HepG2 (cell line): ENCODE measurements at regions not wholly inside any gene's neighbourhood (a gene's known extent, or its start where the extent isn't known, plus 50 kb on each side); places are given as distances from the start of the nearest gene placed in this dataset.

Experiments
- ATAC-seq: fragments of 200-7000 bp; cut with Tn5 transposase; 3 replicates; pipeline ENCODE4 v1.9.1; 2020; ENCODE audit warnings: mild to moderate bottlenecking, moderate library complexity
- BruUV-seq: library from RNA; stranded (reverse); fragments of 400-500 nt; replicated peaks from 2 replicates; lab custom pipeline; 2021; lab: Mats Ljungman, UMichigan
- CTCF ChIA-PET: fragments of 300-600 bp; formaldehyde crosslinking; extraction: SDS; loops from one replicate; lab custom pipeline; 2021; ENCODE audit warnings: low total read pairs, inconsistent platforms, low intra/inter-chr PET ratio; lab: Yijun Ruan, JAX
- POLR2A ChIA-PET: fragments of 350-600 bp; sonication (Branson Sonifier 250); formaldehyde crosslinking; loops from one replicate; lab custom pipeline; 2020; ENCODE audit warnings: antibody characterized with exemption, inconsistent platforms; lab: Yijun Ruan, JAX
- DNase-seq: peaks from one replicate; pipeline ENCODE4 v3.0.0-alpha.2; 2015; ENCODE audit warnings: low spot score
- FAIRE-seq: peaks from 3 replicates; lab custom pipeline; 2011; peaks lifted over from hg19 to GRCh38; lab: Jason Lieb, UNC
- H2AFZ ChIP-seq: one replicate; pipeline ENCODE4 v1.6.1; 2011; ENCODE audit warnings: low read length, inconsistent platforms
- H3K27ac ChIP-seq: fragments of 300-600 bp; 3 replicates; pipeline ENCODE4 v1.8.0; 2011; ENCODE audit warnings: mixed run types, mild to moderate bottlenecking, mixed read lengths, low read length, inconsistent platforms; ENCODE audit not compliant: insufficient read depth; ENCODE audit errors: extremely low read length
- H3K27me3 ChIP-seq, 2 experiments: fragments of 200-600 bp in 1 of 2; 2 replicates in 1 of 2; 3 replicates in 1 of 2; pipeline versions ENCODE4 v1.6.0 to v1.8.0; 2011; ENCODE audit warnings: low read length in 2 of 2, mild to moderate bottlenecking in 2 of 2, moderate library complexity in 2 of 2, inconsistent platforms in 1 of 2; ENCODE audit not compliant: insufficient read depth in 2 of 2, control insufficient read depth in 1 of 2
- H3K36me3 ChIP-seq, 2 experiments: fragments of 200-600 bp in 1 of 2; replicated peaks in 1 of 2; 2 replicates in 1 of 2; 3 replicates in 1 of 2; pipeline versions ENCODE4 v1.5.1 to v1.8.0; 2011; ENCODE audit warnings: low read length in 2 of 2, inconsistent platforms in 1 of 2; ENCODE audit not compliant: insufficient read depth in 2 of 2, control insufficient read depth in 1 of 2
- H3K4me1 ChIP-seq: 2 replicates; pipeline ENCODE4 v1.5.1; 2012; ENCODE audit warnings: low read length, inconsistent platforms; ENCODE audit not compliant: insufficient read depth
- H3K4me2 ChIP-seq: 2 replicates; pipeline ENCODE4 v1.6.0; 2011; ENCODE audit warnings: low read depth, low read length, inconsistent platforms
- H3K4me3 ChIP-seq, 3 experiments: fragments of 200-600 bp in 1 of 3; sonication (generic), shearing (Covaris generic) in 1 of 3; replicated peaks in 1 of 3; 2 replicates each; pipeline ENCODE4 v1.5.1; 2011 to 2016; ENCODE audit warnings: low read length in 3 of 3, inconsistent platforms in 2 of 3, low read depth in 2 of 3, mild to moderate bottlenecking in 2 of 3, control low read depth in 1 of 3, mixed read lengths in 1 of 3; ENCODE audit not compliant: insufficient read depth in 1 of 3
- H3K79me2 ChIP-seq: one replicate; pipeline ENCODE4 v1.6.1; 2011; ENCODE audit warnings: low read length, inconsistent platforms; ENCODE audit not compliant: insufficient read depth
- H3K9ac ChIP-seq: 2 replicates; pipeline ENCODE4 v1.6.0; 2011; ENCODE audit warnings: mild to moderate bottlenecking, low read depth, low read length, inconsistent platforms; ENCODE audit not compliant: insufficient read depth
- H3K9me3 ChIP-seq: 2 replicates; pipeline ENCODE4 v1.5.1; 2012; ENCODE audit warnings: mild to moderate bottlenecking, low read length
- H4K20me1 ChIP-seq: 2 replicates; pipeline ENCODE4 v1.6.0; 2011; ENCODE audit warnings: inconsistent platforms, mild to moderate bottlenecking, low read length, moderate library complexity; ENCODE audit not compliant: insufficient read depth
- ATF7 ChIP-seq, 2 experiments: fragments of 450-650 bp in 1 of 2; sonication (generic) in 1 of 2; formaldehyde crosslinking in 1 of 2; IDR thresholded peaks; 2 replicates each; pipeline versions ENCODE4 v1.4.0 to v1.6.1; 2016 to 2020; ENCODE audit warnings: antibody characterized with exemption in 1 of 2, mild to moderate bottlenecking in 1 of 2, missing genetic modification reagents in 1 of 2
- CEBPB ChIP-seq: IDR thresholded peaks from 2 replicates; pipeline ENCODE4 v1.6.1; 2011; ENCODE audit warnings: low read depth, low read length, improper control_type of control experiment, borderline replicate concordance
- ERF ChIP-seq: IDR thresholded peaks from 2 replicates; pipeline ENCODE4 v1.6.1; 2018; ENCODE audit warnings: missing biosample characterization, missing genetic modification reagents
- PCBP2 ChIP-seq: fragments of 200-400 bp; formaldehyde crosslinking; optimal IDR thresholded peaks from 2 replicates; pipeline ENCODE3; 2018; ENCODE audit warnings: low read length, low read depth; ENCODE audit not compliant: poor library complexity, severe bottlenecking
- POLR2AphosphoS5 ChIP-seq: IDR thresholded peaks from 2 replicates; pipeline ENCODE4 v1.6.1; 2012; ENCODE audit warnings: low read depth, low read length
- SALL2 ChIP-seq: sonication (generic); formaldehyde crosslinking; IDR thresholded peaks from 2 replicates; pipeline ENCODE4 v1.8.1; 2023; ENCODE audit warnings: mild to moderate bottlenecking, missing genetic modification reagents, inconsistent platforms
- ZNF136 ChIP-seq: sonication (generic); formaldehyde crosslinking; IDR thresholded peaks from 2 replicates; pipeline ENCODE4 v1.8.1; 2022; ENCODE audit warnings: low read depth, mild to moderate bottlenecking, moderate library complexity, missing genetic modification reagents
- ZNF484 ChIP-seq: sonication (generic); formaldehyde crosslinking; IDR thresholded peaks from 2 replicates; pipeline ENCODE4 v1.5.1; 2020; ENCODE audit warnings: mild to moderate bottlenecking, low read depth, missing genetic modification reagents, borderline replicate concordance
- ZNF556 ChIP-seq: sonication (generic); formaldehyde crosslinking; IDR thresholded peaks from 2 replicates; pipeline ENCODE4 v1.4.0; 2020; ENCODE audit warnings: mild to moderate bottlenecking, missing genetic modification reagents, borderline replicate concordance
- ZNF841 ChIP-seq: sonication (generic); formaldehyde crosslinking; IDR thresholded peaks from 2 replicates; pipeline ENCODE4 v1.8.1; 2023; ENCODE audit warnings: missing genetic modification reagents, borderline replicate concordance
- WGBS: methylation state at CpG from one replicate; pipeline ENCODE4 v1.1.6; 2017; ENCODE audit warnings: low lambda C conversion rate; 5-methylcytosine and 5-hydroxymethylcytosine counted together
- in situ Hi-C: cut with HindIII; loops from 2 replicates; pipeline ENCODE4 v1.10.0; 2017; ENCODE audit warnings: low pct_unique_long_range_greater_than_20kb; ENCODE audit not compliant: extremely low pct_ligation_motif_present
- intact Hi-C: fragments of 100-400 bp; cut with micrococcal nuclease; formaldehyde crosslinking; loops from one replicate; pipeline ENCODE4 v1.10.0; 2022; ENCODE audit not compliant: unreplicated experiment
- TF ChIP-seq, protein P1 (sequence below), 2 experiments: sonication (generic) in 1 of 2; formaldehyde crosslinking in 1 of 2; IDR thresholded peaks; 2 replicates each; pipeline versions ENCODE4 v1.4.0 to v1.6.1; 2018 to 2020; ENCODE audit warnings: missing genetic modification reagents in 2 of 2, borderline replicate concordance in 1 of 2, low read depth in 1 of 2, mild to moderate bottlenecking in 1 of 2, missing biosample characterization in 1 of 2

DNA sequence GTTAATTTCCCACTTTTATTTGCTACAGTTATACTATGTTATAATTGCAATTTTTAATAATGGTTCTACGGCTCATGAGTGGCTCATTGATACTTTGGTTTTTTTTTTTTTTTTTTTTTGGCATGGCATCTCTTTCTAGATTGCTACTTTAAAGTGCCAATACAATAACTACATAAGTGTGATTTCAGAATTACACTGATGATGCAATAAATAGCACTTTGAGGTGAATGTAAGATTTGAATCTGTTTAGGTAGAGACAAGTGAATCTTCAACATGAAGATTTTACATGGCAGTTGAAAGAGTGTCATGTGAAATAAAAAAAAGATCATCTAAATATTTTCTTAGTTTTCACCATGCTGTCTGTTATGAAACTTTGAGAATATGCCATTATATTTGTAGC lies 75.7 kb downstream of the KBTBD8 start:
- BruUV-seq, result no TSS peak

DNA sequence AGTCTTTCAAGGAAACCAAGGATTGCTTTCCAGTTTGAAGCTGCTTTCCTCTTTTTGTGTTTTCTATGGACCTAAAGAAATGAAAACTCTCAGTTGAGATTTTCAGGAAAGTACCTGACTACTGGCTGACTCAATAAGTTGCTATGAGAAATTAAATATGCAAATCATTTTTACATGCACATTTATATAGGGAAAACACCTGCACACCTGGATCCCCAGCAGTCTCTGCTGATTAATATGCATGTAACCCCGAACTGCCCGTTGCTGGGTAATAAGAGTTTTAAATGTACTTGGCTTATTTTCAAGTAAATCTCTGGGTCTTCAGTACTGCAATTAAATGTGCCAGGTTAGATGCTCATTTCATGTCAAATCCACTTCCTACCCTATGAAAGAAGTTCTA lies 77.2 kb downstream of the KBTBD8 start:
- H3K79me2 ChIP-seq, result no peaks in the 10 kb centered on the region
- in situ Hi-C loops (no loop called here), intact Hi-C loops (no loop called here)
- DNase-seq, result no peak
- ChIA-PET CTCF (no interaction called here), POLR2A (no interaction called here)
- H3K4me2 ChIP-seq, result no peak overlapping the region
- ATAC-seq, result no peak
- H3K27ac ChIP-seq, result no peak overlapping the region
- H3K27me3 ChIP-seq, result no peaks in the 10 kb centered on the region
- H4K20me1 ChIP-seq, result no peaks in the 10 kb centered on the region
- no peak for FAIRE-seq
- no peak overlapping the region for H2AFZ ChIP-seq
- TF ChIP-seq ZNF136 (no peak), ERF (CRISPR knock-in tag) (no peak), SALL2 (no peak), ZNF556 (CRISPR knock-in tag) (no peak)
- TF ChIP-seq, protein P1, sequence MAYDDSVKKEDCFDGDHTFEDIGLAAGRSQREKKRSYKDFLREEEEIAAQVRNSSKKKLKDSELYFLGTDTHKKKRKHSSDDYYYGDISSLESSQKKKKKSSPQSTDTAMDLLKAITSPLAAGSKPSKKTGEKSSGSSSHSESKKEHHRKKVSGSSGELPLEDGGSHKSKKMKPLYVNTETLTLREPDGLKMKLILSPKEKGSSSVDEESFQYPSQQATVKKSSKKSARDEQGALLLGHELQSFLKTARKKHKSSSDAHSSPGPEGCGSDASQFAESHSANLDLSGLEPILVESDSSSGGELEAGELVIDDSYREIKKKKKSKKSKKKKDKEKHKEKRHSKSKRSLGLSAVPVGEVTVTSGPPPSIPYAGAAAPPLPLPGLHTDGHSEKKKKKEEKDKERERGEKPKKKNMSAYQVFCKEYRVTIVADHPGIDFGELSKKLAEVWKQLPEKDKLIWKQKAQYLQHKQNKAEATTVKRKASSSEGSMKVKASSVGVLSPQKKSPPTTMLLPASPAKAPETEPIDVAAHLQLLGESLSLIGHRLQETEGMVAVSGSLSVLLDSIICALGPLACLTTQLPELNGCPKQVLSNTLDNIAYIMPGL (CRISPR knock-in tag; IDR thresholded peaks at IDR 0.05; ENCODE audit: borderline replicate concordance in 1 of 2, low read depth in 1 of 2), result no peak
- 0% methylated on average over 2 of the region's 2 CpGs for WGBS
- no peak overlapping the region for H3K4me3 ChIP-seq
- H3K4me1 ChIP-seq, result no peaks in the 10 kb centered on the region
- no peaks in the 10 kb centered on the region for H3K36me3 ChIP-seq
- H3K9ac ChIP-seq, result no peak overlapping the region
- H3K9me3 ChIP-seq, result no peaks in the 10 kb centered on the region
- no TSS peak for BruUV-seq

More for the DNA sequence above, 75.7 kb downstream of the KBTBD8 start:
- DNase-seq (no peak), FAIRE-seq (no peak), ATAC-seq (no peak)
- ChIA-PET POLR2A (no interaction called here), CTCF (interaction anchor here (0.6 kb wide), 1 partner anchor 1376 kb away, joined by 3 read pairs; no protein-coding TSS in a partner anchor)
- no peaks in the 10 kb centered on the region for H3K36me3 ChIP-seq
- no peaks in the 10 kb centered on the region for H3K79me2 ChIP-seq
- H3K9ac ChIP-seq, result no peak overlapping the region
- H3K4me2 ChIP-seq, result no peak overlapping the region
- no peak overlapping the region for H3K27ac ChIP-seq
- 5% methylated on average over 1 of the region's 1 CpG for WGBS
- intact Hi-C loops (no loop called here), in situ Hi-C loops (no loop called here)
- H3K4me1 ChIP-seq, result no peaks in the 10 kb centered on the region
- H4K20me1 ChIP-seq, result no peaks in the 10 kb centered on the region
- no peak overlapping the region for H3K4me3 ChIP-seq
- no peaks in the 10 kb centered on the region for H3K27me3 ChIP-seq
- H2AFZ ChIP-seq, result no peak overlapping the region
- no peaks in the 10 kb centered on the region for H3K9me3 ChIP-seq
- TF ChIP-seq CEBPB, result peak; percentile 46; the same call in 1 of the 2 replicates
- no peak for TF ChIP-seq PCBP2
- no peak for TF ChIP-seq POLR2AphosphoS5
- TF ChIP-seq ATF7 (IDR thresholded peaks at IDR 0.05), result peak; percentile 63
- no peak for TF ChIP-seq ATF7 (CRISPR knock-in tag; IDR thresholded peaks at IDR 0.05)
- no peak for TF ChIP-seq ZNF484 (CRISPR knock-in tag)
- no peak for TF ChIP-seq ZNF841 (CRISPR knock-in tag)
